IMR-90 (cell line): ENCODE measurements at regions not wholly inside any gene's neighbourhood (a gene's known extent, or its start where the extent isn't known, plus 50 kb on each side); places are given as distances from the start of the nearest gene placed in this dataset.

Experiments
- ATAC-seq: fragments of 200-7000 bp; cut with Tn5 transposase; 2 replicates; pipeline ENCODE4 v1.9.1; 2020; ENCODE audit warnings: low read depth, mild to moderate bottlenecking, moderate library complexity
- BruUV-seq: library from RNA; stranded (reverse); fragments of 400-500 nt; replicated peaks from 2 replicates; lab custom pipeline; 2021; lab: Mats Ljungman, UMichigan
- CTCF ChIA-PET: fragments of 300-600 bp; formaldehyde crosslinking; extraction: SDS; loops from one replicate; lab custom pipeline; 2021; ENCODE audit warnings: antibody characterized with exemption; lab: Yijun Ruan, JAX
- POLR2A ChIA-PET: fragments of 300-600 bp; sonication (Branson Sonifier 250); formaldehyde crosslinking; loops from one replicate; lab custom pipeline; 2022; ENCODE audit warnings: antibody characterized with exemption; ENCODE audit not compliant: unreplicated experiment; lab: Charles Lee
- DNase-seq: peaks from one replicate; pipeline ENCODE4 v3.0.0; 2013
- H2AFZ ChIP-seq: replicated peaks from 2 replicates; pipeline ENCODE3; 2013; ENCODE audit warnings: low read length, mild to moderate bottlenecking; ENCODE audit not compliant: poor library complexity
- H2AK5ac ChIP-seq: 2 replicates; pipeline ENCODE4 v1.6.1; 2013; ENCODE audit warnings: low read depth, low read length, inconsistent platforms
- H2AK9ac ChIP-seq: replicated peaks from 2 replicates; pipeline ENCODE3; 2013; ENCODE audit warnings: mild to moderate bottlenecking, low read depth, low read length, moderate library complexity; ENCODE audit not compliant: poor library complexity
- H2BK120ac ChIP-seq: 2 replicates; pipeline ENCODE4 v1.6.1; 2013; ENCODE audit warnings: low read depth, low read length, inconsistent platforms
- H2BK15ac ChIP-seq: 3 replicates; pipeline ENCODE4 v1.6.1; 2013; ENCODE audit warnings: low read depth, low read length, inconsistent platforms
- H2BK20ac ChIP-seq: 2 replicates; pipeline ENCODE4 v1.6.1; 2013; ENCODE audit warnings: low read depth, mild to moderate bottlenecking, inconsistent platforms, low read length, moderate library complexity
- H2BK5ac ChIP-seq: 2 replicates; pipeline ENCODE4 v1.6.1; 2013; ENCODE audit warnings: mild to moderate bottlenecking, low read depth, low read length, inconsistent platforms; ENCODE audit not compliant: poor library complexity, severe bottlenecking
- H3K14ac ChIP-seq: replicated peaks from 2 replicates; pipeline ENCODE4 v1.6.1; 2013; ENCODE audit warnings: low read depth, low read length, inconsistent platforms
- H3K18ac ChIP-seq: 2 replicates; pipeline ENCODE4 v1.6.1; 2013; ENCODE audit warnings: low read depth, low read length, control low read depth
- H3K23ac ChIP-seq: 2 replicates; pipeline ENCODE4 v1.6.1; 2013; ENCODE audit warnings: low read depth, low read length, inconsistent platforms
- H3K27ac ChIP-seq: 2 replicates; pipeline ENCODE4 v1.5.1; 2013; ENCODE audit warnings: mild to moderate bottlenecking, control low read depth, low read length; ENCODE audit not compliant: insufficient read depth
- H3K27me3 ChIP-seq: 2 replicates; pipeline ENCODE4 v1.6.1; 2013; ENCODE audit warnings: low read length; ENCODE audit not compliant: control insufficient read depth, insufficient read depth
- H3K36me3 ChIP-seq: 2 replicates; pipeline ENCODE4 v1.6.1; 2013; ENCODE audit warnings: low read length, mixed read lengths; ENCODE audit not compliant: control insufficient read depth, insufficient read depth
- H3K4ac ChIP-seq: 2 replicates; pipeline ENCODE4 v1.6.1; 2013; ENCODE audit warnings: low read depth, low read length, inconsistent platforms
- H3K4me1 ChIP-seq: 2 replicates; pipeline ENCODE4 v1.6.1; 2013; ENCODE audit warnings: low read length, mixed read lengths; ENCODE audit not compliant: control insufficient read depth, insufficient read depth
- H3K4me2 ChIP-seq: 2 replicates; pipeline ENCODE4 v1.6.1; 2013; ENCODE audit warnings: low read depth, mild to moderate bottlenecking, control low read depth, low read length, moderate library complexity
- H3K4me3 ChIP-seq: 2 replicates; pipeline ENCODE4 v1.5.1; 2013; ENCODE audit warnings: low read depth, mild to moderate bottlenecking, control low read depth, low read length, moderate library complexity; ENCODE audit not compliant: insufficient read depth
- H3K56ac ChIP-seq: 2 replicates; pipeline ENCODE4 v1.6.1; 2013; ENCODE audit warnings: low read length, inconsistent platforms; ENCODE audit not compliant: insufficient read depth; ENCODE audit errors: extremely low read depth
- H3K79me1 ChIP-seq, 2 experiments: 2 replicates each; pipeline ENCODE4 v1.6.1; 2013; ENCODE audit warnings: low read length in 2 of 2, inconsistent platforms in 1 of 2, low read depth in 1 of 2
- H3K9ac ChIP-seq: 2 replicates; pipeline ENCODE4 v1.6.1; 2013; ENCODE audit warnings: low read depth, low read length, control low read depth
- H3K9me1 ChIP-seq: 2 replicates; pipeline ENCODE4 v1.6.1; 2013; ENCODE audit warnings: low read length, inconsistent platforms; ENCODE audit not compliant: insufficient read depth
- H3K9me3 ChIP-seq: 2 replicates; pipeline ENCODE4 v1.6.1; 2013; ENCODE audit warnings: low read length; ENCODE audit not compliant: control insufficient read depth, insufficient read depth
- H4K20me1 ChIP-seq: 2 replicates; pipeline ENCODE4 v1.6.1; 2013; ENCODE audit warnings: low read length, inconsistent platforms; ENCODE audit not compliant: insufficient read depth
- H4K5ac ChIP-seq: 2 replicates; pipeline ENCODE4 v1.6.1; 2013; ENCODE audit warnings: mild to moderate bottlenecking, low read depth, low read length, control low read depth
- H4K8ac ChIP-seq, 2 experiments: 2 replicates each; pipeline ENCODE4 v1.6.1; 2013; ENCODE audit warnings: low read depth in 2 of 2, low read length in 2 of 2, control low read depth in 1 of 2, inconsistent platforms in 1 of 2
- H4K91ac ChIP-seq: 2 replicates; pipeline ENCODE4 v1.6.1; 2013; ENCODE audit warnings: low read depth, low read length, inconsistent platforms; ENCODE audit not compliant: insufficient read depth
- BHLHE40 ChIP-seq: fragments of 150-350 bp; IDR thresholded peaks from 2 replicates; pipeline ENCODE4 v1.6.1; 2016; ENCODE audit warnings: mild to moderate bottlenecking, low read depth, low read length
- CEBPB ChIP-seq: IDR thresholded peaks from 2 replicates; pipeline ENCODE4 v1.6.1; 2012; ENCODE audit warnings: low read depth, low read length, improper control_type of control experiment
- CHD1 ChIP-seq: IDR thresholded peaks from 2 replicates; pipeline ENCODE4 v1.6.1; 2012; ENCODE audit warnings: low read depth, low read length, improper control_type of control experiment
- FOS ChIP-seq: fragments of 150-350 bp; IDR thresholded peaks from 2 replicates; pipeline ENCODE4 v1.6.1; 2016; ENCODE audit warnings: low read depth, low read length
- MAFK ChIP-seq: IDR thresholded peaks from 2 replicates; pipeline ENCODE4 v1.6.1; 2012; ENCODE audit warnings: low read depth, low read length, improper control_type of control experiment
- MXI1 ChIP-seq: IDR thresholded peaks from 2 replicates; pipeline ENCODE4 v1.6.1; 2012; ENCODE audit warnings: low read depth, mild to moderate bottlenecking, low read length, moderate library complexity, borderline replicate concordance
- NFE2L2 ChIP-seq: fragments of 150-350 bp; IDR thresholded peaks from 2 replicates; pipeline ENCODE4 v1.6.1; 2016; ENCODE audit warnings: low read depth, mild to moderate bottlenecking, low read length
- POLR2A ChIP-seq: IDR thresholded peaks from 2 replicates; pipeline ENCODE4 v1.6.1; 2012; ENCODE audit warnings: mild to moderate bottlenecking, low read depth, low read length
- RAD21 ChIP-seq: IDR thresholded peaks from 2 replicates; pipeline ENCODE4 v1.6.1; 2012; ENCODE audit warnings: low read length, improper control_type of control experiment
- RCOR1 ChIP-seq: IDR thresholded peaks from 2 replicates; pipeline ENCODE4 v1.6.1; 2012; ENCODE audit warnings: mild to moderate bottlenecking, low read length, improper control_type of control experiment; ENCODE audit not compliant: insufficient replicate concordance
- RFX5 ChIP-seq: IDR thresholded peaks from 2 replicates; pipeline ENCODE4 v1.8.0; 2012; ENCODE audit warnings: low read depth, mild to moderate bottlenecking, low read length, moderate library complexity
- SMC3 ChIP-seq: fragments of 150-350 bp; IDR thresholded peaks from 2 replicates; pipeline ENCODE4 v1.6.1; 2016; ENCODE audit warnings: low read depth, mild to moderate bottlenecking, antibody characterized with exemption, low read length, moderate library complexity
- WGBS, 2 experiments: methylation state at CpG; one replicate each; pipeline versions ENCODE4 v1.1.5 to v1.1.7; 2013; ENCODE audit warnings: missing lambda C conversion rate in 2 of 2; ENCODE audit not compliant: insufficient read length in 1 of 2; ENCODE audit errors: extremely low coverage in 2 of 2; 5-methylcytosine and 5-hydroxymethylcytosine counted together
- dilution Hi-C: fragments of 300-500 bp; cut with HindIII; formaldehyde crosslinking; loops from one replicate; pipeline ENCODE4 v1.14.3; 2018; ENCODE audit warnings: low sequenced_read_pairs; ENCODE audit not compliant: unreplicated experiment
- in situ Hi-C: fragments of 300-500 bp; cut with MboI; formaldehyde crosslinking; loops from 3 replicates; pipeline ENCODE4 v1.14.3; 2019; ENCODE audit warnings: low sequenced_read_pairs, inconsistent platforms, mixed read lengths
- intact Hi-C: fragments of 100-400 bp; cut with micrococcal nuclease; formaldehyde crosslinking; loops from 2 replicates; pipeline ENCODE4 v1.10.0; 2022
- TF ChIP-seq, protein P1 (sequence below): fragments of 150-350 bp; IDR thresholded peaks from 2 replicates; pipeline ENCODE4 v1.6.1; 2016; ENCODE audit warnings: low read depth, mild to moderate bottlenecking, low read length, moderate library complexity, borderline replicate concordance
- TF ChIP-seq, protein P2 (sequence below): fragments of 150-350 bp; IDR thresholded peaks from 2 replicates; pipeline ENCODE4 v1.6.1; 2017; ENCODE audit warnings: mild to moderate bottlenecking, antibody characterized with exemption, low read length, low read depth

DNA sequence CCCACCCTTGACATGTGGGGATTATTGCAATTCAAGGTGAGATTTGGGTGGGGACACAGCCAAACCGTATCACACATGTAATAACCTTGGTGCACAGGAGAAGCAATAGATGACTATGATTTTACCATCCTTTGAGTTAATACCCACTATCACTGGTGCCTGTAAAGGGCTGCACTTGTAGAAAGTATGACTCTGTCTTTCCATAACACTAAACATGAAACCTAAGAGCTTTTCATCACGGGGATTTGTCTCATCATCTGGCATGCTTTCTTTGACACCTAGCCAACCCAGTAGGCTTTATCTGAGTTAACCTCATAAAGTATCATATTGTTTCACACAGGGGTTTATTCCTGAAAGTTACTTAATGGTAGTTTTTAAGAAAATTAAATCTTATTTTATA, 188.9 kb upstream of the TNC start:
- Histone ChIP-seq H2BK5ac (no peak overlapping the region), H3K9me3 (no peaks in the 10 kb centered on the region), H3K56ac (no peak overlapping the region), H2BK120ac (no peak overlapping the region), H4K91ac (no peak overlapping the region), H3K4me3 (no peak overlapping the region), H3K79me1 (no peaks in the 10 kb centered on the region), H3K4me1 (no peaks in the 10 kb centered on the region), H4K5ac (no peak overlapping the region), H4K8ac (no peak overlapping the region), H2AFZ (no peak overlapping the region), H2BK15ac (no peak overlapping the region), H3K36me3 (no peaks in the 10 kb centered on the region), H3K27me3 (no peaks in the 10 kb centered on the region), H3K9ac (no peak overlapping the region), H3K27ac (no peak overlapping the region), H3K4me2 (no peak overlapping the region), H3K4ac (no peak overlapping the region), H2AK9ac (no peak overlapping the region), H2AK5ac (no peak overlapping the region), H3K9me1 (no peaks in the 10 kb centered on the region), H3K14ac (no peak overlapping the region), H3K18ac (no peak overlapping the region), H4K20me1 (no peaks in the 10 kb centered on the region), H3K23ac (no peak overlapping the region), H2BK20ac (no peak overlapping the region)
- TF ChIP-seq RFX5 (no peak), RAD21 (no peak), NFE2L2 (no peak), POLR2A (no peak), CHD1 (no peak), MXI1 (no peak), FOS (no peak), RCOR1 (no peak), BHLHE40 (no peak), CEBPB (no peak), SMC3 (no peak), MAFK (no peak)
- TF ChIP-seq, protein P1, sequence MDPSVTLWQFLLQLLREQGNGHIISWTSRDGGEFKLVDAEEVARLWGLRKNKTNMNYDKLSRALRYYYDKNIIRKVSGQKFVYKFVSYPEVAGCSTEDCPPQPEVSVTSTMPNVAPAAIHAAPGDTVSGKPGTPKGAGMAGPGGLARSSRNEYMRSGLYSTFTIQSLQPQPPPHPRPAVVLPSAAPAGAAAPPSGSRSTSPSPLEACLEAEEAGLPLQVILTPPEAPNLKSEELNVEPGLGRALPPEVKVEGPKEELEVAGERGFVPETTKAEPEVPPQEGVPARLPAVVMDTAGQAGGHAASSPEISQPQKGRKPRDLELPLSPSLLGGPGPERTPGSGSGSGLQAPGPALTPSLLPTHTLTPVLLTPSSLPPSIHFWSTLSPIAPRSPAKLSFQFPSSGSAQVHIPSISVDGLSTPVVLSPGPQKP = no peak
- TF ChIP-seq, protein P2, sequence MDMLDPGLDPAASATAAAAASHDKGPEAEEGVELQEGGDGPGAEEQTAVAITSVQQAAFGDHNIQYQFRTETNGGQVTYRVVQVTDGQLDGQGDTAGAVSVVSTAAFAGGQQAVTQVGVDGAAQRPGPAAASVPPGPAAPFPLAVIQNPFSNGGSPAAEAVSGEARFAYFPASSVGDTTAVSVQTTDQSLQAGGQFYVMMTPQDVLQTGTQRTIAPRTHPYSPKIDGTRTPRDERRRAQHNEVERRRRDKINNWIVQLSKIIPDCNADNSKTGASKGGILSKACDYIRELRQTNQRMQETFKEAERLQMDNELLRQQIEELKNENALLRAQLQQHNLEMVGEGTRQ = no peak
- ATAC-seq = no peak
- intact Hi-C loops = no loop called here
- no CpG with 5 or more reads among the region's 2 CpGs for WGBS, 2 experiments
- POLR2A ChIA-PET = no interaction called here
- DNase-seq = peak; percentile 59
- CTCF ChIA-PET = interaction anchor here (0.9 kb wide), 1 partner anchor 11 kb away, joined by 3 read pairs; no protein-coding TSS in a partner anchor
- in situ Hi-C loops = no loop called here
- BruUV-seq = no TSS peak
- dilution Hi-C loops = no loop called here
